Stomach (tissue), 4 donors: ENCODE measurements at regions not wholly inside any gene's neighbourhood (a gene's known extent, or its start where the extent isn't known, plus 50 kb on each side); places are given as distances from the start of the nearest gene placed in this dataset.

ENCODE experiments used
- CTCF ChIP-seq, 7 experiments: fragments of 450-650 bp in 4 of 7; fragments of 200-600 bp in 3 of 7; sonication (generic) in 3 of 7; IDR thresholded peaks; one replicate each; pipeline ENCODE4 v1.5.1; 2016 to 2019; ENCODE audit warnings: antibody characterized with exemption in 7 of 7, control low read depth in 2 of 7, mild to moderate bottlenecking in 1 of 7
- EP300 ChIP-seq: sonication (generic); formaldehyde crosslinking; IDR thresholded peaks from one replicate; pipeline ENCODE4 v1.6.1; 2017; ENCODE audit warnings: antibody characterized with exemption
- POLR2A ChIP-seq, 4 donors: fragments of 450-650 bp; IDR thresholded peaks; one replicate each; pipeline ENCODE4 v1.6.1; 2016; ENCODE audit warnings: antibody characterized with exemption in 4 of 4, control low read depth in 2 of 4, mild to moderate bottlenecking in 1 of 4, moderate library complexity in 1 of 4
- POLR2AphosphoS5 ChIP-seq, 3 donors: sonication (generic); formaldehyde crosslinking; IDR thresholded peaks; one replicate each; pipeline ENCODE4 v1.6.1; 2016; ENCODE audit warnings: antibody characterized with exemption in 3 of 3

GRCh38 chr9:80883426-80883825 is 805.9 kb downstream of the TLE1 start:
- TF ChIP-seq POLR2A (IDR thresholded peaks at IDR 0.05), result no peak
- no peak for TF ChIP-seq EP300
- TF ChIP-seq CTCF (IDR thresholded peaks at IDR 0.05), result no peak
- TF ChIP-seq POLR2AphosphoS5 (IDR thresholded peaks at IDR 0.05), result no peak
